Medulla oblongata (tissue), 1 donor: ENCODE measurements at regions not wholly inside any gene's neighbourhood (a gene's known extent, or its start where the extent isn't known, plus 50 kb on each side); places are given as distances from the start of the nearest gene placed in this dataset.

Experiments used
- DNase-seq: peaks from one replicate; pipeline ENCODE4 v3.0.0-alpha.2; 2015; ENCODE audit errors: extremely low spot score

GRCh38 chr2:56707218-56707617 is 523.4 kb downstream of the CCDC85A start:
- DNase-seq = no peak

GRCh38 chr2:56707650-56708049 is 523.9 kb downstream of the CCDC85A start:
- DNase-seq = no peak

- DNase-seq = no peak
Observed at GRCh38 chr2:56709181-56709580, 525.4 kb downstream of the CCDC85A start.

- no peak for DNase-seq
Observed at GRCh38 chr2:56713161-56713676, 529.4 kb downstream of the CCDC85A start.

GRCh38 chr2:56713978-56714377 is 530.2 kb downstream of the CCDC85A start:
- no peak for DNase-seq

GRCh38 chr2:56714400-56714799 is 530.6 kb downstream of the CCDC85A start:
- DNase-seq = no peak

GRCh38 chr2:56715683-56716082 is 531.9 kb downstream of the CCDC85A start:
- no peak for DNase-seq

- no peak for DNase-seq
Observed at GRCh38 chr2:56718413-56718812, 534.6 kb downstream of the CCDC85A start.

- no peak for DNase-seq
Observed at GRCh38 chr2:56729212-56729611, 545.4 kb downstream of the CCDC85A start.

- DNase-seq = no peak
Observed at GRCh38 chr2:56732946-56733345, 549.2 kb downstream of the CCDC85A start.

- no peak for DNase-seq
Observed at GRCh38 chr2:56739413-56739812, 555.6 kb downstream of the CCDC85A start.

GRCh38 chr2:56741601-56742102 is 557.9 kb downstream of the CCDC85A start:
- no peak for DNase-seq

GRCh38 chr2:56743807-56744206 is 560.0 kb downstream of the CCDC85A start:
- DNase-seq = no peak

- DNase-seq = peak; percentile 40
Observed at GRCh38 chr2:56749152-56749752, 565.5 kb downstream of the CCDC85A start.

- DNase-seq = no peak
Observed at GRCh38 chr2:56753182-56753581, 569.4 kb downstream of the CCDC85A start.

- DNase-seq = no peak
Observed at GRCh38 chr2:56754066-56754615, 570.4 kb downstream of the CCDC85A start.

- DNase-seq = no peak
Observed at GRCh38 chr2:56754627-56755026, 570.8 kb downstream of the CCDC85A start.

GRCh38 chr2:56757884-56758545 is 574.2 kb downstream of the CCDC85A start:
- no peak for DNase-seq

- no peak for DNase-seq
Observed at GRCh38 chr2:56763683-56764082, 579.9 kb downstream of the CCDC85A start.

- no peak for DNase-seq
Observed at GRCh38 chr2:56768973-56769372, 585.2 kb downstream of the CCDC85A start.

- DNase-seq = no peak
Observed at GRCh38 chr2:56770490-56770889, 586.7 kb downstream of the CCDC85A start.

- no peak for DNase-seq
Observed at GRCh38 chr2:56784046-56784445, 600.3 kb downstream of the CCDC85A start.

GRCh38 chr2:56801214-56801613 is 617.4 kb downstream of the CCDC85A start:
- no peak for DNase-seq
